ENCODE measurements at regions not wholly inside any gene's neighbourhood (a gene's known extent, or its start where the extent isn't known, plus 50 kb on each side); places are given as distances from the start of the nearest gene placed in this dataset.
"Not testable (repeated sequence)": the region's sequence is repeated elsewhere in the genome, so short reads cannot be mapped to it uniquely, and the experiment has no call there.

- H3K27ac Mint-ChIP-seq, H3K4me1 Mint-ChIP-seq, H3K27me3 Mint-ChIP-seq, H3K36me3 Mint-ChIP-seq, H3K9me3 Mint-ChIP-seq, DNase-seq, CTCF ChIA-PET, H3K4me3 Mint-ChIP-seq: not testable (repeated sequence)
Measured at GRCh38 chr9:110096674-110097073, 111.3 kb downstream of the C9orf152 start.

- Mint-ChIP-seq H3K9me3 (no peaks in the 10 kb centered on the region), H3K4me1 (peaks cover 15% of the 10 kb centered on the region), H3K36me3 (peaks cover 7% of the 10 kb centered on the region), H3K27me3 (no peaks in the 10 kb centered on the region), H3K27ac (no peak overlapping the region), H3K4me3 (no peak overlapping the region)
- CTCF ChIA-PET, result no interaction called here
- no peak for DNase-seq
Measured at GRCh38 chr9:110099236-110100095, 108.5 kb downstream of the C9orf152 start.

- no peak for DNase-seq
- H3K4me1 Mint-ChIP-seq, result peaks cover 15% of the 10 kb centered on the region
- no peaks in the 10 kb centered on the region for H3K27me3 Mint-ChIP-seq
- H3K27ac Mint-ChIP-seq, result no peak overlapping the region
- no peak overlapping the region for H3K4me3 Mint-ChIP-seq
- no peaks in the 10 kb centered on the region for H3K9me3 Mint-ChIP-seq
- CTCF ChIA-PET, result interaction anchor here (0.6 to 0.9 kb wide), 2 partner anchors 11 to 117 kb away, joined by 3 read pairs; no protein-coding TSS in a partner anchor
- H3K36me3 Mint-ChIP-seq, result peaks cover 7% of the 10 kb centered on the region
Measured at GRCh38 chr9:110101531-110102161, 106.3 kb downstream of the C9orf152 start.

DNA sequence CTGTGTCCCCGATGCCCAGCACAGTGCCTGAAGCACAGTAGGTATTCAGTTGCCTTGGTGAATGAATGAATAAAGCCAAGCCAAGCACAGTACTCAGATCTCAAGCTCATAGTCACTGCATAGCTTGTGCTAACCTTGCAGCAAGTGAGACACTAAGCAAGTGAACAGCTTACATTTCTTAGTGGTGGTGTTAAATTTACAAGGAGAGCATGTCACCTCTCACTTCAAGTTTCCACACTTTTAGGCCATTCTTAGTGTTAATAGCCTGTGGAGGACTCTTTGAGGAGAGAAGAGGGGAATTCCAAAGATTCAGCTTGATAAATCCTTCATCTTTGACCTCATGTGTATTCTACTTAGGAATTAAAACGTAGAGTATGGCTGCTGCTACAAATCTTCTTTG, 104.7 kb downstream of the C9orf152 start:
- H3K9me3 Mint-ChIP-seq, result no peaks in the 10 kb centered on the region
- peaks cover 15% of the 10 kb centered on the region for H3K4me1 Mint-ChIP-seq
- peaks cover 7% of the 10 kb centered on the region for H3K36me3 Mint-ChIP-seq
- CTCF ChIA-PET, result interaction anchor here (0.9 kb wide), 1 partner anchor 49 kb away, joined by 3 read pairs; no protein-coding TSS in a partner anchor
- no peak overlapping the region for H3K27ac Mint-ChIP-seq
- H3K4me3 Mint-ChIP-seq, result no peak overlapping the region
- H3K27me3 Mint-ChIP-seq, result no peaks in the 10 kb centered on the region
- no peak for DNase-seq

DNA sequence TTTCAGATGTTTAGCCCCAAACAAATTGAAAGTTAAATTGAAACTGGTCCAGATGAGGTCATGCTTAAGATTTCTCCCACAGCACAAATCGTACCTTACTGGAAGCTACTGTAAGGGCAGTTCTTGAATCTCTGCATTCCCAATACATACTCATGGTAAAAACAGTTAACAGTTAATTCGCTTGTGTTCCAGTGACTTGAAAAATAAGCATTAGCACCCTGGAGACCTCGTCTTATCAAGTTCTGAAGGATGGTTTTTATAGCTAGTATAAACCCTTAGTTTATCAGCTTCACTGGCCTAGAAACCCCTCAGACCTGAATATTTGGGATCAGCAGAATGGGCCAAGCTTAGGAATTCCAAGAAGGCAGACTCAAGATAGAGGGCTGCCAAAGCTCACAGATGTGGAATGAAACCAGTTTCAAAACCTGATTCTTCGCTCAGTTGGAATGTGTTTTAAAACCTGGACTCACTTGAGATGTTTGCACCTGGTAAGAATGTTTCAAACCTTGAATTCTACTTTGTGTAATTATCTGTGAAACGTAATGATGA, 103.6 kb downstream of the C9orf152 start:
- Mint-ChIP-seq H3K4me3 (no peak overlapping the region), H3K27ac (no peak overlapping the region), H3K27me3 (no peaks in the 10 kb centered on the region), H3K36me3 (peaks cover 7% of the 10 kb centered on the region), H3K4me1 (peaks cover 16% of the 10 kb centered on the region), H3K9me3 (no peaks in the 10 kb centered on the region)
- DNase-seq, result no peak
- CTCF ChIA-PET, result interaction anchor here (1.1 to 1.2 kb wide), 2 partner anchors 9 to 50 kb away, joined by 3 read pairs; no protein-coding TSS in a partner anchor

- Mint-ChIP-seq H3K36me3 (peaks cover 7% of the 10 kb centered on the region), H3K9me3 (no peaks in the 10 kb centered on the region), H3K4me1 (peaks cover 22% of the 10 kb centered on the region), H3K27ac (no peak overlapping the region), H3K27me3 (no peaks in the 10 kb centered on the region), H3K4me3 (no peak overlapping the region)
- DNase-seq, result no peak
- CTCF ChIA-PET, result interaction anchor here (1.1 to 1.2 kb wide), 2 partner anchors 10 to 49 kb away, joined by 3 read pairs; no protein-coding TSS in a partner anchor
Measured at GRCh38 chr9:110105107-110105506, 102.9 kb downstream of the C9orf152 start.

DNA sequence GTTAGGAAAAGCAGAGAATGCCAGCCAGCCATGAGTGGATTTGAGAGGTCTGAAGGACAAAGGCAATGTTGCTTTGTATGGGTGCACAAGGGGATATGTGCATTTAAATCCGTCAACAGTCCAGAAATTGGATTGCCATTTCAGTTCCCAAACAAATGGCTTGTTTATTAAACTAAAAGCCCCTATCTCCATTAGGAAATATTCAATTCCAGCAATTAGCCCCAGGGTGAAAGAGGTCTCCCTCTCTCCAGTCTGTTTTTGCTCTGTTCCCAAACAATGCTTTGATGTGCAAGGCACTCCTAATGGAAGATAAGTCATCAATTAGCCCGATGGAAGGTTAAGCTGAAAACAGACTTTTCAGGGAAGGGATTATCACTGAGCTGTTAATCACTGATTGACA, 101.3 kb downstream of the C9orf152 start:
- Mint-ChIP-seq H3K27me3 (no peaks in the 10 kb centered on the region), H3K9me3 (no peaks in the 10 kb centered on the region), H3K4me3 (no peak overlapping the region), H3K4me1 (peaks cover 20% of the 10 kb centered on the region), H3K27ac (no peak overlapping the region), H3K36me3 (peaks cover 7% of the 10 kb centered on the region)
- no peak for DNase-seq
- CTCF ChIA-PET, result no interaction called here

- CTCF ChIA-PET, result no interaction called here
- Mint-ChIP-seq H3K4me1 (peaks cover 7% of the 10 kb centered on the region), H3K4me3 (no peak overlapping the region), H3K27me3 (no peaks in the 10 kb centered on the region), H3K27ac (no peak overlapping the region), H3K36me3 (no peaks in the 10 kb centered on the region), H3K9me3 (no peaks in the 10 kb centered on the region)
- no peak for DNase-seq
Measured at GRCh38 chr9:110109333-110110092, 98.4 kb downstream of the C9orf152 start.

DNA sequence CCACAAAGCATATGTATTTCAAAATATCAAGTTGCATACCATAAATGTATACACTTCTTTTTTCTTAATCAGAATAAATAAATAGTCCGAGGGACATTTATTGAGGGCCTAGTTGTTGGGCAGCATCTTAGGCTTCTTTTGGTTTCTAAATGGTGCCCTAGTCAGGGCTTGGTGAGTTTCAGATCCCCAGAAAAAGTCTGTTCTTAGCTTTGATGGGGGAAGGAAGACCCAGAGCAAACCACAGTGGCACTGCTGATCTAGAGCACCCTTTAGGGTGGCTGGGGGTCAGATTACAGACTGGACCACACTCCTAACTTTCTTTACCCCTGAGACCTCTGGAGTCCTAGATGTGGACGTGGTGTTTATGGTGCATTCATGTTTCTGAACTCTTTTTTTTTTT, 97.8 kb downstream of the C9orf152 start:
- CTCF ChIA-PET, result no interaction called here
- no peak overlapping the region for H3K27ac Mint-ChIP-seq

GRCh38 chr9:110111868-110112267, 96.1 kb downstream of the C9orf152 start:
- DNase-seq, result no peak
- no peaks in the 10 kb centered on the region for H3K9me3 Mint-ChIP-seq
- no peak overlapping the region for H3K4me3 Mint-ChIP-seq
- peaks cover 7% of the 10 kb centered on the region for H3K4me1 Mint-ChIP-seq
- H3K27ac Mint-ChIP-seq, result no peak overlapping the region
- CTCF ChIA-PET, result interaction anchor here (1.1 to 1.6 kb wide), 2 partner anchors 10 to 208 kb away, joined by 3 to 5 read pairs; no protein-coding TSS in a partner anchor
- H3K27me3 Mint-ChIP-seq, result no peaks in the 10 kb centered on the region
- H3K36me3 Mint-ChIP-seq, result peaks cover under 1% of the 10 kb centered on the region

More for the DNA sequence above, 97.8 kb downstream of the C9orf152 start:
- Mint-ChIP-seq H3K27me3 (no peaks in the 10 kb centered on the region), H3K36me3 (no peaks in the 10 kb centered on the region), H3K4me3 (no peak overlapping the region), H3K9me3 (no peaks in the 10 kb centered on the region), H3K4me1 (peaks cover 7% of the 10 kb centered on the region)
- no peak for DNase-seq

- DNase-seq, result no peak
- Mint-ChIP-seq H3K36me3 (peaks cover 2% of the 10 kb centered on the region), H3K4me1 (peaks cover 7% of the 10 kb centered on the region), H3K27me3 (no peaks in the 10 kb centered on the region), H3K27ac (no peak overlapping the region), H3K9me3 (no peaks in the 10 kb centered on the region), H3K4me3 (no peak overlapping the region)
- CTCF ChIA-PET, result interaction anchor here (1.1 to 1.6 kb wide), 2 partner anchors 11 to 209 kb away, joined by 3 to 5 read pairs; no protein-coding TSS in a partner anchor
Measured at GRCh38 chr9:110112792-110113191, 95.2 kb downstream of the C9orf152 start.

DNA sequence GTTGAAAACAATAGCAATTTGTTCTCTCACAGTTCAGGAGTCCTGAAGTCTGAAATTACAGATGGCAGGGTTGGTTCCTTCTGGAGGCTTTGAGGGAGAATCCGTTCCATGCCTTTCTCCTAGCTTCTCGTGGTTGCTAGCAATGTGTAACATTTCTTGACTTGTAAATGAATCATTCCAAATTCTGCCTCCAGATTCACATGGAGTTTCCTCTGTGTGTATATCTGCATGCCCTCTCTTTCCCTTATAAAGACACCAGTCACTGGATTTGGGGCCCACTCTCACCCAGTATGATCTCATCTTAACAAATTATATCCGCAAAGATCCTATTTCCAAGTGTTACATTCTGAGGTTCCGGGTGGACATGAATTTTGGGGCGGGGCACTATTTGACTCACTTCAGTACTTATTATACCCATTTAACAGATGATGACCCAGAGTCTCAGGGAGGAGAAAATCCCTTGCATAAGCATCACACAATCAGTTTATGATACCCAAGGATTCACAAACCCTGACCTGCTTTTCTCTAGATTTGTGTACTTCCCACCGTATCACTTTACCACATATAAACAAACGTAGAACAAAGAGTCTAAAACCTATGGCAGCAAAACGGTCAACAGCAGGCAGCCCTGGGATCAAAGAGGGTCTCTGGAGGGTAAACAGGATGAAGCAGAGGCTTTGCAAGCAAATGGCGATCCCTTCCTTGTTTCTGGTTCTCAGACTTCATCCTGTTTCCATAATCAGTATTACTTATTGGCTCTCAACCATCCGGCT, 93.7 kb downstream of the C9orf152 start:
- no peaks in the 10 kb centered on the region for H3K9me3 Mint-ChIP-seq
- DNase-seq, result no peak

GRCh38 chr9:110114859-110115201, 93.1 kb downstream of the C9orf152 start:
- DNase-seq, result no peak
- Mint-ChIP-seq H3K36me3 (peaks cover 2% of the 10 kb centered on the region), H3K4me1 (peaks cover under 1% of the 10 kb centered on the region), H3K27ac (no peak overlapping the region), H3K9me3 (no peaks in the 10 kb centered on the region), H3K4me3 (no peak overlapping the region), H3K27me3 (no peaks in the 10 kb centered on the region)
- CTCF ChIA-PET, result no interaction called here

More for the DNA sequence above, 93.7 kb downstream of the C9orf152 start:
- Mint-ChIP-seq H3K36me3 (peaks cover 2% of the 10 kb centered on the region), H3K27me3 (no peaks in the 10 kb centered on the region), H3K4me1 (peaks cover 7% of the 10 kb centered on the region), H3K4me3 (no peak overlapping the region), H3K27ac (no peak overlapping the region)
- CTCF ChIA-PET, result no interaction called here
